22Rv1 (cell line): ENCODE measurements at regions not wholly inside any gene's neighbourhood (a gene's known extent, or its start where the extent isn't known, plus 50 kb on each side); places are given as distances from the start of the nearest gene placed in this dataset.

Experiments
- CTCF ChIP-seq: fragments of 450-650 bp; IDR thresholded peaks from 2 replicates; pipeline ENCODE4 v1.5.1; 2017; ENCODE audit warnings: mild to moderate bottlenecking
- ZFX ChIP-seq: fragments of 450-650 bp; IDR thresholded peaks from 2 replicates; pipeline ENCODE4 v1.6.1; 2017; ENCODE audit warnings: antibody characterized with exemption, borderline replicate concordance

- TF ChIP-seq CTCF (no peak), ZFX (no peak)
These were observed 479.4 kb downstream of the IRS2 start for GRCh38 chr13:109307027-109307426.
